ENCODE measurements at regions not wholly inside any gene's neighbourhood (a gene's known extent, or its start where the extent isn't known, plus 50 kb on each side); places are given as distances from the start of the nearest gene placed in this dataset.

GRCh38 chr13:73492811-73493210 is 434.0 kb downstream of the KLF5 start:
- no peak for DNase-seq (ENCODE audit: low spot score)
- no peaks in the 10 kb centered on the region for H3K27me3 Mint-ChIP-seq (ENCODE audit: unreplicated experiment)
- H3K4me3 Mint-ChIP-seq (ENCODE audit: unreplicated experiment) = no peak overlapping the region

GRCh38 chr13:73482556-73482955 is 423.8 kb downstream of the KLF5 start:
- no peaks in the 10 kb centered on the region for H3K4me1 Mint-ChIP-seq (ENCODE audit: unreplicated experiment)
- no peak for TF ChIP-seq CTCF (IDR thresholded peaks at IDR 0.05; ENCODE audit: unreplicated experiment)
- no peak overlapping the region for H3K27ac Mint-ChIP-seq (ENCODE audit: unreplicated experiment)
- no peak for DNase-seq (ENCODE audit: low spot score)
- H3K4me3 Mint-ChIP-seq (ENCODE audit: unreplicated experiment) = no peak overlapping the region
- no peaks in the 10 kb centered on the region for H3K27me3 Mint-ChIP-seq (ENCODE audit: unreplicated experiment)
- H3K36me3 Mint-ChIP-seq (ENCODE audit: low read depth, unreplicated experiment) = no peaks in the 10 kb centered on the region
- no peaks in the 10 kb centered on the region for H3K9me3 Mint-ChIP-seq (ENCODE audit: unreplicated experiment)

More at GRCh38 chr13:73492811-73493210, 434.0 kb downstream of the KLF5 start:
- peak overlapping the region; percentile 8 for H3K27ac Mint-ChIP-seq (ENCODE audit: unreplicated experiment)
- H3K9me3 Mint-ChIP-seq (ENCODE audit: unreplicated experiment) = no peaks in the 10 kb centered on the region
- peaks cover 7% of the 10 kb centered on the region for H3K4me1 Mint-ChIP-seq (ENCODE audit: unreplicated experiment)
- H3K36me3 Mint-ChIP-seq (ENCODE audit: low read depth, unreplicated experiment) = peaks cover 6% of the 10 kb centered on the region
- TF ChIP-seq CTCF (IDR thresholded peaks at IDR 0.05; ENCODE audit: unreplicated experiment) = no peak

- DNase-seq (ENCODE audit: low spot score) = no peak
- H3K36me3 Mint-ChIP-seq (ENCODE audit: low read depth, unreplicated experiment) = no peaks in the 10 kb centered on the region
- no peak for TF ChIP-seq CTCF (IDR thresholded peaks at IDR 0.05; ENCODE audit: unreplicated experiment)
- no peak overlapping the region for H3K27ac Mint-ChIP-seq (ENCODE audit: unreplicated experiment)
- H3K27me3 Mint-ChIP-seq (ENCODE audit: unreplicated experiment) = no peaks in the 10 kb centered on the region
- no peaks in the 10 kb centered on the region for H3K4me1 Mint-ChIP-seq (ENCODE audit: unreplicated experiment)
- H3K4me3 Mint-ChIP-seq (ENCODE audit: unreplicated experiment) = no peak overlapping the region
- no peaks in the 10 kb centered on the region for H3K9me3 Mint-ChIP-seq (ENCODE audit: unreplicated experiment)
These were observed 423.2 kb downstream of the KLF5 start for GRCh38 chr13:73481886-73482445.

- Mint-ChIP-seq H3K36me3 (ENCODE audit: low read depth, unreplicated experiment) (no peaks in the 10 kb centered on the region), H3K27me3 (ENCODE audit: unreplicated experiment) (no peaks in the 10 kb centered on the region), H3K4me3 (ENCODE audit: unreplicated experiment) (no peak overlapping the region), H3K4me1 (ENCODE audit: unreplicated experiment) (no peaks in the 10 kb centered on the region), H3K9me3 (ENCODE audit: unreplicated experiment) (no peaks in the 10 kb centered on the region), H3K27ac (ENCODE audit: unreplicated experiment) (no peak overlapping the region)
- TF ChIP-seq CTCF (IDR thresholded peaks at IDR 0.05; ENCODE audit: unreplicated experiment) = no peak
- DNase-seq (ENCODE audit: low spot score) = no peak
These were observed 422.2 kb downstream of the KLF5 start for GRCh38 chr13:73480779-73481559.

- no peaks in the 10 kb centered on the region for H3K36me3 Mint-ChIP-seq (ENCODE audit: low read depth, unreplicated experiment)
These were observed 421.1 kb downstream of the KLF5 start for GRCh38 chr13:73479856-73480255.

More at GRCh38 chr13:73479856-73480255, 421.1 kb downstream of the KLF5 start:
- no peak for TF ChIP-seq CTCF (IDR thresholded peaks at IDR 0.05; ENCODE audit: unreplicated experiment)
- Mint-ChIP-seq H3K4me3 (ENCODE audit: unreplicated experiment) (no peak overlapping the region), H3K27me3 (ENCODE audit: unreplicated experiment) (no peaks in the 10 kb centered on the region), H3K27ac (ENCODE audit: unreplicated experiment) (no peak overlapping the region), H3K9me3 (ENCODE audit: unreplicated experiment) (no peaks in the 10 kb centered on the region), H3K4me1 (ENCODE audit: unreplicated experiment) (no peaks in the 10 kb centered on the region)
- no peak for DNase-seq (ENCODE audit: low spot score)

Data from endothelial cell (in vitro differentiated cells).